Right hindlimb (tissue), 1 donor: ENCODE measurements at regions not wholly inside any gene's neighbourhood (a gene's known extent, or its start where the extent isn't known, plus 50 kb on each side); places are given as distances from the start of the nearest gene placed in this dataset.

Experiments used
- DNase-seq: peaks from one replicate; pipeline ENCODE4 v3.0.0-alpha.2; 2018

DNA sequence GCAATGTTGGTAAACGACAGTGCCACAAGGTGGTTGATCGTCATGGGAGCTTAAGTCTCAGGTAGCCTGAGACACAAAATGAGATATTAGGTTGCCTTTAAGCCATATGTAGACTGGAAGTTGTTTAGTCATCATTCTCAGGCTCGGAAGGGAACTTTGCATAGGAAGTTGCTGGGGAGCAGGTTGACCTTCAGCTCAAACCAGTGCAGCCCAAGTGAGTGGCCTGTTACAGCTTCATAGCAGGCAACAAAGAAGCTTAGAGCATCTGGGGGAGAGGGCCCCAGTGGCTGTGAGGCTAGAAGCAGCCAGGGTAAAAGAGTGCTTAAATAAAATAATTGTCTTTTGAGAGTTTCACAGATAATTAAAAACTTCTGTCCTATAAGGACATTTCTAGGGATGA lies 404.0 kb downstream of the GUCY1A2 start:
- no peak for DNase-seq

- no peak for DNase-seq
Observed at GRCh38 chr11:106619320-106619990, 398.8 kb downstream of the GUCY1A2 start.

GRCh38 chr11:106621484-106621883 lies 396.8 kb downstream of the GUCY1A2 start:
- no peak for DNase-seq
